ENCODE measurements at regions not wholly inside any gene's neighbourhood (a gene's known extent, or its start where the extent isn't known, plus 50 kb on each side); places are given as distances from the start of the nearest gene placed in this dataset.

GRCh38 chrX:25925946-25926345 is 212.2 kb upstream of the MAGEB18 start:
- H3K36me3 ChIP-seq (ENCODE audit: insufficient read depth, low read length, poor library complexity, severe bottlenecking): no peaks in the 10 kb centered on the region
- TF ChIP-seq EZH2 (IDR thresholded peaks at IDR 0.05; ENCODE audit: borderline replicate concordance, low read depth, low read length, poor library complexity, severe bottlenecking) (no peak), CTCF (conservative IDR thresholded peaks at IDR 0.05; ENCODE audit: low read depth, low read length) (no peak)
- no peaks in the 10 kb centered on the region for H3K27me3 ChIP-seq (replicated peaks; ENCODE audit: insufficient read depth, low read depth, low read length, poor library complexity)
- no TSS peak for BruUV-seq (replicated peaks)
- H3K4me3 ChIP-seq (ENCODE audit: low read depth, low read length, poor library complexity, severe bottlenecking): no peak overlapping the region
- ChIA-PET CTCF (no interaction called here), POLR2A (ENCODE audit: low non-redundant PET) (no interaction called here)
- H3K9me3 ChIP-seq (ENCODE audit: low read depth, low read length, poor library complexity, severe bottlenecking): no peaks in the 10 kb centered on the region
- intact Hi-C loops (cut with micrococcal nuclease; ENCODE audit: unreplicated experiment): no loop called here
- H3K27ac ChIP-seq (ENCODE audit: low read depth, low read length, poor library complexity, severe bottlenecking): no peak overlapping the region
- no peak for DNase-seq (ENCODE audit: low spot score)
- no peaks in the 10 kb centered on the region for H3K4me1 ChIP-seq (ENCODE audit: insufficient read depth, low read length, poor library complexity, severe bottlenecking)

GRCh38 chrX:25928316-25928715 is 209.8 kb upstream of the MAGEB18 start:
- intact Hi-C loops (cut with micrococcal nuclease; ENCODE audit: unreplicated experiment): no loop called here
- Histone ChIP-seq H3K36me3 (ENCODE audit: insufficient read depth, low read length, poor library complexity, severe bottlenecking) (no peaks in the 10 kb centered on the region), H3K27ac (ENCODE audit: low read depth, low read length, poor library complexity, severe bottlenecking) (no peak overlapping the region), H3K9me3 (ENCODE audit: low read depth, low read length, poor library complexity, severe bottlenecking) (no peaks in the 10 kb centered on the region), H3K4me3 (ENCODE audit: low read depth, low read length, poor library complexity, severe bottlenecking) (no peak overlapping the region), H3K27me3 (replicated peaks; ENCODE audit: insufficient read depth, low read depth, low read length, poor library complexity) (no peaks in the 10 kb centered on the region), H3K4me1 (ENCODE audit: insufficient read depth, low read length, poor library complexity, severe bottlenecking) (no peaks in the 10 kb centered on the region)
- TF ChIP-seq CTCF (conservative IDR thresholded peaks at IDR 0.05; ENCODE audit: low read depth, low read length) (no peak), EZH2 (IDR thresholded peaks at IDR 0.05; ENCODE audit: borderline replicate concordance, low read depth, low read length, poor library complexity, severe bottlenecking) (no peak)
- no peak for DNase-seq (ENCODE audit: low spot score)
- CTCF ChIA-PET: no interaction called here
- POLR2A ChIA-PET (ENCODE audit: low non-redundant PET): no interaction called here
- BruUV-seq (replicated peaks): no TSS peak

GRCh38 chrX:25941087-25941486 is 197.1 kb upstream of the MAGEB18 start:
- ChIA-PET POLR2A (ENCODE audit: low non-redundant PET) (no interaction called here), CTCF (no interaction called here)
- BruUV-seq (replicated peaks): no TSS peak
- TF ChIP-seq EZH2 (IDR thresholded peaks at IDR 0.05; ENCODE audit: borderline replicate concordance, low read depth, low read length, poor library complexity, severe bottlenecking) (no peak), CTCF (conservative IDR thresholded peaks at IDR 0.05; ENCODE audit: low read depth, low read length) (no peak)
- H3K27me3 ChIP-seq (replicated peaks; ENCODE audit: insufficient read depth, low read depth, low read length, poor library complexity): no peaks in the 10 kb centered on the region
- H3K4me3 ChIP-seq (ENCODE audit: low read depth, low read length, poor library complexity, severe bottlenecking): no peak overlapping the region
- H3K4me1 ChIP-seq (ENCODE audit: insufficient read depth, low read length, poor library complexity, severe bottlenecking): no peaks in the 10 kb centered on the region
- peaks cover 3% of the 10 kb centered on the region for H3K9me3 ChIP-seq (ENCODE audit: low read depth, low read length, poor library complexity, severe bottlenecking)
- no peak for DNase-seq (ENCODE audit: low spot score)
- H3K36me3 ChIP-seq (ENCODE audit: insufficient read depth, low read length, poor library complexity, severe bottlenecking): no peaks in the 10 kb centered on the region
- no peak overlapping the region for H3K27ac ChIP-seq (ENCODE audit: low read depth, low read length, poor library complexity, severe bottlenecking)
- intact Hi-C loops (cut with micrococcal nuclease; ENCODE audit: unreplicated experiment): no loop called here
